GM06990 (cell line): ENCODE measurements at regions not wholly inside any gene's neighbourhood (a gene's known extent, or its start where the extent isn't known, plus 50 kb on each side); places are given as distances from the start of the nearest gene placed in this dataset.
"Not testable (repeated sequence)": the region's sequence is repeated elsewhere in the genome, so short reads cannot be mapped to it uniquely, and the experiment has no call there.

ENCODE experiments used
- DNase-seq: peaks from one replicate; pipeline ENCODE4 v3.0.0-alpha.2; 2011; ENCODE audit not compliant: insufficient read length; ENCODE audit errors: extremely low read depth
- H3K27me3 ChIP-seq: replicated peaks from 2 replicates; pipeline ENCODE4 v1.6.0; 2011; ENCODE audit warnings: low read length; ENCODE audit not compliant: control insufficient read depth, insufficient read depth
- H3K36me3 ChIP-seq: 2 replicates; pipeline ENCODE4 v1.5.1; 2011; ENCODE audit warnings: low read length; ENCODE audit not compliant: control insufficient read depth, insufficient read depth
- H3K4me3 ChIP-seq: replicated peaks from 2 replicates; pipeline ENCODE4 v1.5.1; 2011; ENCODE audit warnings: low read depth, mild to moderate bottlenecking, control low read depth, low read length
- CTCF ChIP-seq: IDR thresholded peaks from 2 replicates; pipeline ENCODE4 v1.5.1; 2011; ENCODE audit warnings: low read length, control low read depth, mild to moderate bottlenecking, inconsistent platforms; ENCODE audit not compliant: insufficient read depth, poor library complexity, severe bottlenecking

- H3K27me3 ChIP-seq, result no peaks in the 10 kb centered on the region
- no peak for TF ChIP-seq CTCF
- DNase-seq, result no peak
- H3K4me3 ChIP-seq, result no peak overlapping the region
- no peaks in the 10 kb centered on the region for H3K36me3 ChIP-seq
Observed at GRCh38 chr5:92019376-92019990, 636.4 kb upstream of the ARRDC3 start.

GRCh38 chr5:92017776-92018175 lies 634.7 kb upstream of the ARRDC3 start:
- DNase-seq, result no peak
- Histone ChIP-seq H3K27me3 (no peaks in the 10 kb centered on the region), H3K4me3 (no peak overlapping the region), H3K36me3 (no peaks in the 10 kb centered on the region)
- TF ChIP-seq CTCF, result no peak

- H3K36me3 ChIP-seq, H3K27me3 ChIP-seq, H3K4me3 ChIP-seq, DNase-seq: not testable (repeated sequence)
Observed at GRCh38 chr5:92011845-92012244, 628.7 kb upstream of the ARRDC3 start.

- TF ChIP-seq CTCF, result no peak
- H3K4me3 ChIP-seq, result no peak overlapping the region
- DNase-seq, result no peak
- H3K27me3 ChIP-seq, result no peaks in the 10 kb centered on the region
- H3K36me3 ChIP-seq, result no peaks in the 10 kb centered on the region
Observed at GRCh38 chr5:92003806-92004205, 620.7 kb upstream of the ARRDC3 start.

GRCh38 chr5:92002721-92003274 lies 619.7 kb upstream of the ARRDC3 start:
- no peak for TF ChIP-seq CTCF
- Histone ChIP-seq H3K36me3 (no peaks in the 10 kb centered on the region), H3K27me3 (no peaks in the 10 kb centered on the region), H3K4me3 (no peak overlapping the region)
- no peak for DNase-seq

GRCh38 chr5:91998774-91999173 lies 615.7 kb upstream of the ARRDC3 start:
- no peak for TF ChIP-seq CTCF

More at GRCh38 chr5:91998774-91999173, 615.7 kb upstream of the ARRDC3 start:
- Histone ChIP-seq H3K36me3 (no peaks in the 10 kb centered on the region), H3K27me3 (no peaks in the 10 kb centered on the region), H3K4me3 (no peak overlapping the region)
- no peak for DNase-seq
